Esophagus squamous epithelium (tissue), 4 donors: ENCODE measurements at regions not wholly inside any gene's neighbourhood (a gene's known extent, or its start where the extent isn't known, plus 50 kb on each side); places are given as distances from the start of the nearest gene placed in this dataset.

Experiments used
- CTCF ChIP-seq, 6 experiments: fragments of 450-650 bp in 4 of 6; fragments of 200-600 bp in 2 of 6; sonication (generic) in 2 of 6; IDR thresholded peaks; one replicate each; pipeline ENCODE4 v1.5.1; 2016 to 2019; ENCODE audit warnings: antibody characterized with exemption in 6 of 6, mild to moderate bottlenecking in 4 of 6, moderate library complexity in 4 of 6
- POLR2A ChIP-seq, 4 donors: fragments of 450-650 bp; IDR thresholded peaks; one replicate each; pipeline ENCODE4 v1.6.1; 2017; ENCODE audit warnings: antibody characterized with exemption in 4 of 4, mild to moderate bottlenecking in 4 of 4, moderate library complexity in 3 of 4

DNA sequence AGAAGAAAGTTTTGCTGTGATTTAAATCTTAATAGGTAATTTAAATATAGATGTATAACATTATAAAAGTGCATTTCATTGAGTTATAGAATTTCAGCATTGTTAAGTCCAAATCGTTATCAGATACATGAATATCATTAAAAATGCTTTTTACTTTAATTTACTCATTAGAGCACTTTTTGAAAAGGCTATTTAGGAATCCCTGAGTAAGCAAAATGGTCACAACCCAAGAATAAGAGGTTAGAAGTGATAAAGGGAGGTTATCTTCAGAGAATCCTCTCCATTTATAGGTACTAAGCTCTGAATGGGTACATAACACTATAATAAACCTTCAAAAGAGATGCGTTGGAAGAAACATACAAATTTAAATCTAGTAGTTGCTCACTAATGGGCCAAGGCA is 130.7 kb downstream of the SLC30A10 start:
- TF ChIP-seq POLR2A (IDR thresholded peaks at IDR 0.05), result no peak
- TF ChIP-seq CTCF (IDR thresholded peaks at IDR 0.05), result no peak
